Loucy (cell line): ENCODE measurements at regions not wholly inside any gene's neighbourhood (a gene's known extent, or its start where the extent isn't known, plus 50 kb on each side); places are given as distances from the start of the nearest gene placed in this dataset.

Experiments
- CTCF ChIP-seq: fragments of 200-600 bp; sonication (generic); conservative IDR thresholded peaks from 2 replicates; pipeline ENCODE4 v1.5.1; 2014; ENCODE audit warnings: mild to moderate bottlenecking, antibody characterized with exemption, low read length
- EZH2phosphoT487 ChIP-seq: fragments of 200-600 bp; IDR thresholded peaks from 2 replicates; pipeline ENCODE4 v1.6.1; 2018; ENCODE audit warnings: antibody characterized with exemption, mild to moderate bottlenecking, moderate library complexity, borderline replicate concordance

GRCh38 chr3:66572090-66572675 lies 71.4 kb upstream of the LRIG1 start:
- TF ChIP-seq CTCF, result no peak
- no peak for TF ChIP-seq EZH2phosphoT487
